Stomach (tissue), 8 donors: ENCODE measurements at regions not wholly inside any gene's neighbourhood (a gene's known extent, or its start where the extent isn't known, plus 50 kb on each side); places are given as distances from the start of the nearest gene placed in this dataset.

Experiments
- DNase-seq, 2 donors: peaks; one replicate each; pipeline versions ENCODE4 v3.0.0 to v3.0.0-alpha.2; 2013 to 2019
- H3K27ac ChIP-seq, 5 donors: fragments of 200-600 bp in 4 of 5; sonication (generic) in 4 of 5; one replicate each; pipeline ENCODE4 v1.5.1; 2013 to 2019; ENCODE audit warnings: mild to moderate bottlenecking in 1 of 5, moderate library complexity in 1 of 5
- H3K27me3 ChIP-seq, 3 donors: fragments of 200-600 bp; sonication (generic); one replicate each; pipeline ENCODE4 v1.5.1; 2017 to 2019; ENCODE audit warnings: mixed run types in 1 of 3
- H3K36me3 ChIP-seq, 4 donors: fragments of 200-600 bp; sonication (generic); 1 replicate in 3 of 4; 2 replicates in 1 of 4; pipeline ENCODE4 v1.5.1; 2016 to 2019
- H3K4me1 ChIP-seq, 4 donors: fragments of 200-600 bp; sonication (generic); one replicate each; pipeline ENCODE4 v1.5.1; 2016 to 2019
- H3K4me3 ChIP-seq, 4 donors: fragments of 200-600 bp; sonication (generic) in 3 of 4; one replicate each; pipeline ENCODE4 v1.5.1; 2016 to 2019; ENCODE audit warnings: mild to moderate bottlenecking in 1 of 4
- H3K9me3 ChIP-seq, 4 donors: fragments of 200-600 bp; sonication (generic); one replicate each; pipeline ENCODE4 v1.5.1; 2016 to 2019
- CTCF ChIP-seq, 7 experiments: fragments of 450-650 bp in 4 of 7; fragments of 200-600 bp in 3 of 7; sonication (generic) in 3 of 7; IDR thresholded peaks; one replicate each; pipeline ENCODE4 v1.5.1; 2016 to 2019; ENCODE audit warnings: antibody characterized with exemption in 7 of 7, control low read depth in 2 of 7, mild to moderate bottlenecking in 1 of 7
- EP300 ChIP-seq: sonication (generic); formaldehyde crosslinking; IDR thresholded peaks from one replicate; pipeline ENCODE4 v1.6.1; 2017; ENCODE audit warnings: antibody characterized with exemption
- POLR2A ChIP-seq, 4 donors: fragments of 450-650 bp; IDR thresholded peaks; one replicate each; pipeline ENCODE4 v1.6.1; 2016; ENCODE audit warnings: antibody characterized with exemption in 4 of 4, control low read depth in 2 of 4, mild to moderate bottlenecking in 1 of 4, moderate library complexity in 1 of 4
- POLR2AphosphoS5 ChIP-seq, 3 donors: sonication (generic); formaldehyde crosslinking; IDR thresholded peaks; one replicate each; pipeline ENCODE4 v1.6.1; 2016; ENCODE audit warnings: antibody characterized with exemption in 3 of 3
- WGBS, 5 donors: extraction: QIAGEN DNeasy Blood & Tissue Kit in 3 of 5; methylation state at CpG; one replicate each; pipeline versions ENCODE4 v1.1.5 to v1.1.7; 2013 to 2018; 5-methylcytosine and 5-hydroxymethylcytosine counted together
- intact Hi-C: fragments of 100-400 bp; cut with DNase I; formaldehyde crosslinking; loops from one replicate; pipeline ENCODE4 v1.15.1; 2023; ENCODE audit warnings: low total_unique reads
- donor health status: healthy with polysubstance abuse.
- donor health status: Bipolar disorder and iron deficiency.
- donor health status: healthy.

- H3K36me3 ChIP-seq: no peaks in the 10 kb centered on the region
- no peak overlapping the region for H3K4me3 ChIP-seq
- WGBS, 5 donors: 70 to 80% (median 78%) methylated on average over 4 of the region's 4 CpGs
- no peaks in the 10 kb centered on the region for H3K4me1 ChIP-seq
- no peaks in the 10 kb centered on the region for H3K27me3 ChIP-seq
- intact Hi-C loops: no loop called here
- no peak for DNase-seq
- no peak overlapping the region for H3K27ac ChIP-seq
- TF ChIP-seq POLR2A (IDR thresholded peaks at IDR 0.05) (no peak), EP300 (no peak), POLR2AphosphoS5 (IDR thresholded peaks at IDR 0.05) (no peak), CTCF (IDR thresholded peaks at IDR 0.05) (no peak)
- peaks cover 0 to 29% (median 16%) of the 10 kb centered on the region in 4 donors for H3K9me3 ChIP-seq
Observed at GRCh38 chr18:4870177-4870773, 326.8 kb downstream of the AKAIN1 start.

- Histone ChIP-seq H3K36me3 (no peaks in the 10 kb centered on the region), H3K27me3 (no peaks in the 10 kb centered on the region), H3K27ac (no peak overlapping the region), H3K9me3 (peaks cover 0 to 28% (median 16%) of the 10 kb centered on the region in 4 donors), H3K4me3 (no peak overlapping the region), H3K4me1 (no peaks in the 10 kb centered on the region)
- intact Hi-C loops: no loop called here
- 67 to 78% (median 71%) methylated on average over 3 of the region's 3 CpGs for WGBS, 5 donors
- TF ChIP-seq POLR2A (IDR thresholded peaks at IDR 0.05): no peak
- no peak for TF ChIP-seq EP300
- no peak for TF ChIP-seq POLR2AphosphoS5 (IDR thresholded peaks at IDR 0.05)
- TF ChIP-seq CTCF (IDR thresholded peaks at IDR 0.05): no peak
- no peak for DNase-seq
Observed at GRCh38 chr18:4869155-4869554, 327.9 kb downstream of the AKAIN1 start.

GRCh38 chr18:4858379-4859127 lies 338.5 kb downstream of the AKAIN1 start:
- Histone ChIP-seq H3K27ac (no peak overlapping the region), H3K36me3 (no peaks in the 10 kb centered on the region), H3K27me3 (no peaks in the 10 kb centered on the region), H3K4me3 (no peak overlapping the region), H3K4me1 (no peaks in the 10 kb centered on the region), H3K9me3 (peaks cover 0 to 32% (median 0%) of the 10 kb centered on the region in 4 donors)
- intact Hi-C loops: no loop called here
- DNase-seq: no peak
- TF ChIP-seq POLR2AphosphoS5 (IDR thresholded peaks at IDR 0.05) (no peak), POLR2A (IDR thresholded peaks at IDR 0.05) (no peak), EP300 (no peak), CTCF (IDR thresholded peaks at IDR 0.05) (no peak)
- WGBS, 5 donors: 63 to 78% (median 71%) methylated on average over 3 of the region's 3 CpGs

- Histone ChIP-seq H3K36me3 (no peaks in the 10 kb centered on the region), H3K9me3 (peaks cover 0 to 23% (median 0%) of the 10 kb centered on the region in 4 donors), H3K27ac (no peak overlapping the region), H3K4me1 (no peaks in the 10 kb centered on the region), H3K27me3 (no peaks in the 10 kb centered on the region), H3K4me3 (no peak overlapping the region)
- TF ChIP-seq CTCF (IDR thresholded peaks at IDR 0.05): no peak
- no peak for TF ChIP-seq EP300
- TF ChIP-seq POLR2A (IDR thresholded peaks at IDR 0.05): no peak
- TF ChIP-seq POLR2AphosphoS5 (IDR thresholded peaks at IDR 0.05): no peak
- 64 to 86% (median 80%) methylated on average over 1 of the region's 1 CpG for WGBS, 5 donors
- DNase-seq: no peak
- intact Hi-C loops: no loop called here
Observed at GRCh38 chr18:4854671-4855070, 342.4 kb downstream of the AKAIN1 start.
